Upper lobe of left lung (tissue), 4 donors: ENCODE measurements at regions not wholly inside any gene's neighbourhood (a gene's known extent, or its start where the extent isn't known, plus 50 kb on each side); places are given as distances from the start of the nearest gene placed in this dataset.

Experiments
- EP300 ChIP-seq, 4 donors: sonication (generic); formaldehyde crosslinking; IDR thresholded peaks; one replicate each; pipeline ENCODE4 v1.5.1; 2017; ENCODE audit warnings: antibody characterized with exemption in 4 of 4, control low read depth in 2 of 4
- POLR2A ChIP-seq, 4 donors: fragments of 450-650 bp; IDR thresholded peaks; one replicate each; pipeline ENCODE4 v1.5.1; 2016 to 2017; ENCODE audit warnings: antibody characterized with exemption in 4 of 4, mild to moderate bottlenecking in 2 of 4
- TF ChIP-seq, protein P1 (sequence below), 6 experiments: fragments of 450-650 bp in 4 of 6; fragments of 200-600 bp in 2 of 6; sonication (generic) in 2 of 6; IDR thresholded peaks; one replicate each; pipeline ENCODE4 v1.5.1; 2016 to 2019; ENCODE audit warnings: antibody characterized with exemption in 6 of 6

DNA sequence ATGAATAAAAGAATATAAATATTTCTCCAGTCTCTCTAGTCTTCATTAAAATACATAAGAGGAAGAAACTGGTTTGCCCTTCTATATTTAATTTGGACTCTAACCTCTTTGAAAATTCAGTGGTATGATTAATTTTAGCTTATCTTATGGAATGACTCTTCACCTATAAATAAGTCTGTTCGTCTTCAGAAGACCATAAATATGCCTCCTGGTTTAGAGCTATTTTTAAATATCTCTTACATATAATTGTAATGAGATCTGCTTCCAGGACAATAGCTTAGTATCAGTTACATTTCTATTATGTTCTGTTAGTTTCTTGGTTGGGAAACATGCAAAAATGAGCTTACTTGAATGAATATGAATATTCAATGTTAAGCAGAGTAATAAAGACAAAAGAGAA, 257.5 kb upstream of the HMGA2 start:
- TF ChIP-seq, protein P1, sequence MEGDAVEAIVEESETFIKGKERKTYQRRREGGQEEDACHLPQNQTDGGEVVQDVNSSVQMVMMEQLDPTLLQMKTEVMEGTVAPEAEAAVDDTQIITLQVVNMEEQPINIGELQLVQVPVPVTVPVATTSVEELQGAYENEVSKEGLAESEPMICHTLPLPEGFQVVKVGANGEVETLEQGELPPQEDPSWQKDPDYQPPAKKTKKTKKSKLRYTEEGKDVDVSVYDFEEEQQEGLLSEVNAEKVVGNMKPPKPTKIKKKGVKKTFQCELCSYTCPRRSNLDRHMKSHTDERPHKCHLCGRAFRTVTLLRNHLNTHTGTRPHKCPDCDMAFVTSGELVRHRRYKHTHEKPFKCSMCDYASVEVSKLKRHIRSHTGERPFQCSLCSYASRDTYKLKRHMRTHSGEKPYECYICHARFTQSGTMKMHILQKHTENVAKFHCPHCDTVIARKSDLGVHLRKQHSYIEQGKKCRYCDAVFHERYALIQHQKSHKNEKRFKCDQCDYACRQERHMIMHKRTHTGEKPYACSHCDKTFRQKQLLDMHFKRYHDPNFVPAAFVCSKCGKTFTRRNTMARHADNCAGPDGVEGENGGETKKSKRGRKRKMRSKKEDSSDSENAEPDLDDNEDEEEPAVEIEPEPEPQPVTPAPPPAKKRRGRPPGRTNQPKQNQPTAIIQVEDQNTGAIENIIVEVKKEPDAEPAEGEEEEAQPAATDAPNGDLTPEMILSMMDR (IDR thresholded peaks at IDR 0.05), result no peak
- TF ChIP-seq POLR2A (IDR thresholded peaks at IDR 0.05) (no peak), EP300 (IDR thresholded peaks at IDR 0.05) (no peak)
